ENCODE measurements at regions not wholly inside any gene's neighbourhood (a gene's known extent, or its start where the extent isn't known, plus 50 kb on each side); places are given as distances from the start of the nearest gene placed in this dataset.

DNA sequence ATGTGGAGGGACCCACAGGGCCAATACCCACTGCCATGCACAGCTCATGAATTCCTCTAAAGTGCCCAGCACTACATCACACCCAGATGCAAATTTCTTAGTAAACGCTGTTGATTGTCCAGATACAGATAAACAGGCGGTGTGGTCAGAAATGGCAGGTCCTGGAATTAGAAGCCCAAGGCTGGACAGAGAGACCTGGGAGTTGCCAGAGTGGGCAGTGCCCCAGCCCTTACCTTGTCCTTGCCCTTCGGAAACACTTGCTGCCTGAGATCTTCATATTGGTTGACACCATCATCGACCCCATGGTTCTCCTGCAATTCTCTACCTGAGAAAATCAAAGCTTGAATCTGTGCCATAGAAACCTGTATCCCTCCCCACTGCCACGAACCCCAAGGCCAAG is 149.3 kb upstream of the ETV3 start:
- TF ChIP-seq POLR2A (IDR thresholded peaks at IDR 0.05) = no peak
- TF ChIP-seq, protein P1, sequence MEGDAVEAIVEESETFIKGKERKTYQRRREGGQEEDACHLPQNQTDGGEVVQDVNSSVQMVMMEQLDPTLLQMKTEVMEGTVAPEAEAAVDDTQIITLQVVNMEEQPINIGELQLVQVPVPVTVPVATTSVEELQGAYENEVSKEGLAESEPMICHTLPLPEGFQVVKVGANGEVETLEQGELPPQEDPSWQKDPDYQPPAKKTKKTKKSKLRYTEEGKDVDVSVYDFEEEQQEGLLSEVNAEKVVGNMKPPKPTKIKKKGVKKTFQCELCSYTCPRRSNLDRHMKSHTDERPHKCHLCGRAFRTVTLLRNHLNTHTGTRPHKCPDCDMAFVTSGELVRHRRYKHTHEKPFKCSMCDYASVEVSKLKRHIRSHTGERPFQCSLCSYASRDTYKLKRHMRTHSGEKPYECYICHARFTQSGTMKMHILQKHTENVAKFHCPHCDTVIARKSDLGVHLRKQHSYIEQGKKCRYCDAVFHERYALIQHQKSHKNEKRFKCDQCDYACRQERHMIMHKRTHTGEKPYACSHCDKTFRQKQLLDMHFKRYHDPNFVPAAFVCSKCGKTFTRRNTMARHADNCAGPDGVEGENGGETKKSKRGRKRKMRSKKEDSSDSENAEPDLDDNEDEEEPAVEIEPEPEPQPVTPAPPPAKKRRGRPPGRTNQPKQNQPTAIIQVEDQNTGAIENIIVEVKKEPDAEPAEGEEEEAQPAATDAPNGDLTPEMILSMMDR (IDR thresholded peaks at IDR 0.05) = no peak
- no peak for TF ChIP-seq POLR2AphosphoS5 (IDR thresholded peaks at IDR 0.05)

Measured in breast epithelium (tissue), 3 donors.